Peyer's patch (tissue), 4 donors: ENCODE measurements at regions not wholly inside any gene's neighbourhood (a gene's known extent, or its start where the extent isn't known, plus 50 kb on each side); places are given as distances from the start of the nearest gene placed in this dataset.
A peak's percentile ranks its signal among the peaks of the same experiment; 100 is the strongest.

Experiments
- DNase-seq, 3 donors: peaks; one replicate each; pipeline ENCODE4 v3.0.0-alpha.2; 2017 to 2019
- H3K27ac ChIP-seq, 4 donors: fragments of 200-600 bp; sonication (generic); one replicate each; pipeline ENCODE4 v1.5.1; 2016 to 2019
- H3K27me3 ChIP-seq, 2 donors: fragments of 200-600 bp; sonication (generic); one replicate each; pipeline ENCODE4 v1.5.1; 2019
- H3K36me3 ChIP-seq, 3 donors: fragments of 200-600 bp; sonication (generic); one replicate each; pipeline ENCODE4 v1.5.1; 2016 to 2019
- H3K4me1 ChIP-seq, 4 donors: fragments of 200-600 bp; sonication (generic); one replicate each; pipeline ENCODE4 v1.5.1; 2016 to 2019
- H3K4me3 ChIP-seq, 4 donors: fragments of 200-600 bp; sonication (generic); 1 replicate in 3 of 4; 2 replicates in 1 of 4; pipeline ENCODE4 v1.5.1; 2016 to 2019; ENCODE audit warnings: mild to moderate bottlenecking in 1 of 4
- H3K9me3 ChIP-seq, 4 donors: fragments of 200-600 bp; sonication (generic); one replicate each; pipeline ENCODE4 v1.5.1; 2016 to 2019; ENCODE audit warnings: mild to moderate bottlenecking in 1 of 4
- CTCF ChIP-seq, 6 experiments: fragments of 450-650 bp in 4 of 6; fragments of 200-600 bp in 2 of 6; sonication (generic) in 1 of 6; IDR thresholded peaks; one replicate each; pipeline ENCODE4 v1.5.1; 2017 to 2019; ENCODE audit warnings: antibody characterized with exemption in 6 of 6, mild to moderate bottlenecking in 3 of 6, moderate library complexity in 1 of 6
- POLR2A ChIP-seq, 2 donors: fragments of 450-650 bp; IDR thresholded peaks; one replicate each; pipeline ENCODE4 v1.5.1; 2017; ENCODE audit warnings: antibody characterized with exemption in 2 of 2, mild to moderate bottlenecking in 2 of 2, moderate library complexity in 2 of 2

- no peak for TF ChIP-seq POLR2A (IDR thresholded peaks at IDR 0.05)
- TF ChIP-seq CTCF (IDR thresholded peaks at IDR 0.05) = no peak
- DNase-seq = no peak
- H3K9me3 ChIP-seq = no peaks in the 10 kb centered on the region
- no peak overlapping the region for H3K4me3 ChIP-seq
- H3K4me1 ChIP-seq = no peaks in the 10 kb centered on the region
- no peaks in the 10 kb centered on the region for H3K27me3 ChIP-seq
- H3K36me3 ChIP-seq = no peaks in the 10 kb centered on the region
- H3K27ac ChIP-seq = no peak overlapping the region
Observed at GRCh38 chr6:167409694-167410093, 84.8 kb downstream of the TTLL2 start.

GRCh38 chr6:167410462-167410861, 85.6 kb downstream of the TTLL2 start:
- H3K4me1 ChIP-seq = no peaks in the 10 kb centered on the region
- H3K27me3 ChIP-seq = no peaks in the 10 kb centered on the region
- H3K27ac ChIP-seq = no peak overlapping the region
- no peak overlapping the region for H3K4me3 ChIP-seq
- TF ChIP-seq POLR2A (IDR thresholded peaks at IDR 0.05) (no peak), CTCF (IDR thresholded peaks at IDR 0.05) (no peak)
- DNase-seq = peak in 1 of 3 donors; percentile 21
- no peaks in the 10 kb centered on the region for H3K36me3 ChIP-seq
- H3K9me3 ChIP-seq = no peaks in the 10 kb centered on the region

- TF ChIP-seq POLR2A (IDR thresholded peaks at IDR 0.05) = no peak
- TF ChIP-seq CTCF (IDR thresholded peaks at IDR 0.05) = no peak
- Histone ChIP-seq H3K36me3 (no peaks in the 10 kb centered on the region), H3K4me1 (no peaks in the 10 kb centered on the region), H3K4me3 (no peak overlapping the region), H3K9me3 (no peaks in the 10 kb centered on the region), H3K27me3 (no peaks in the 10 kb centered on the region), H3K27ac (no peak overlapping the region)
- no peak for DNase-seq
Observed at GRCh38 chr6:167412506-167412905, 87.6 kb downstream of the TTLL2 start.

- H3K27me3 ChIP-seq = no peaks in the 10 kb centered on the region
- no peak for DNase-seq
- H3K9me3 ChIP-seq = no peaks in the 10 kb centered on the region
- no peak overlapping the region for H3K4me3 ChIP-seq
- TF ChIP-seq CTCF (IDR thresholded peaks at IDR 0.05) = no peak
- TF ChIP-seq POLR2A (IDR thresholded peaks at IDR 0.05) = no peak
- no peak overlapping the region for H3K27ac ChIP-seq
- no peaks in the 10 kb centered on the region for H3K4me1 ChIP-seq
- no peaks in the 10 kb centered on the region for H3K36me3 ChIP-seq
Observed at GRCh38 chr6:167415441-167415961, 90.6 kb downstream of the TTLL2 start.

- Histone ChIP-seq H3K4me1 (no peaks in the 10 kb centered on the region), H3K9me3 (no peaks in the 10 kb centered on the region), H3K4me3 (no peak overlapping the region), H3K27me3 (no peaks in the 10 kb centered on the region), H3K36me3 (no peaks in the 10 kb centered on the region), H3K27ac (no peak overlapping the region)
- no peak for DNase-seq
- TF ChIP-seq POLR2A (IDR thresholded peaks at IDR 0.05) (no peak), CTCF (IDR thresholded peaks at IDR 0.05) (no peak)
Observed at GRCh38 chr6:167416676-167417430, 92.0 kb downstream of the TTLL2 start.
